ENCODE measurements at regions not wholly inside any gene's neighbourhood (a gene's known extent, or its start where the extent isn't known, plus 50 kb on each side); places are given as distances from the start of the nearest gene placed in this dataset.

DNA sequence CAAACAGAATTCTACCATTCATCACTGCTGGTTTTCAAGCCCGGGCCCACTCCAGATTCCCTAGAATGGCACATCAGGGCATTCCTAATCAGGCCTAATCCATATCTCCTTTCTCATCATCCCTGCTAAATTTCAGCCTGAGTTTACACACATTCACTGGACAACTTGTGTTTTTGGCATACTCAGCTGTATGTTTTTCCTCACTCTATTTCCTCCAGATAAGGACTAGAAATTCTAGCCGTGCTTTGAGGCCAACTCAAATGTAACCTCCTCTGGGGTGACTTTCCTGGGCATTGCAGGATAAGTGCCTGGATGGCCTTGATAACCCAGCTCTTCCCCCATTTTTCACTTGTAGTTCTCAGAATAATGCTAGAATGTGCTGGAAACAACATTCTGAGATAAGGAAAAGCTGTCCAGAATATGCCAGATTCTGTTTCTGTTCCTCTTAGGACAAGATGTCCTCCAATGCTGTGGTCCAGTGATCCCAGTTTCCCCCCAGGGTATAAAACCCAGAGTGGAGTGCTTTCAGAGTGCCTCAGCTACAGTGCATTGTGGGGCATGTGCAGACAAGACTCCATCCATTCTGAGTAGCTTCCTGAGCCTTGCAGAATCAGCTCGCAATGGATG is 66.9 kb upstream of the CLDN10 start (continued):
- TF ChIP-seq U2AF1 (optimal IDR thresholded peaks at IDR 0.05; ENCODE audit: low read depth, low read length) (no peak), RFX5 (IDR thresholded peaks at IDR 0.05; ENCODE audit: low read depth, low read length) (no peak), ZNF740 (CRISPR knock-in tag; IDR thresholded peaks at IDR 0.05) (no peak), ZNF740 (tag; IDR thresholded peaks at IDR 0.05) (no peak), SOX6 (IDR thresholded peaks at IDR 0.05) (peak; percentile 37; the same call in 1 of the 2 replicates), ARID1B (IDR thresholded peaks at IDR 0.05) (peak; percentile 44), FOXM1 (IDR thresholded peaks at IDR 0.05; ENCODE audit: low read depth) (peak; percentile 18; the same call in 1 of the 2 replicates), FOXM1 (CRISPR knock-in tag; IDR thresholded peaks at IDR 0.05; ENCODE audit: low read depth) (no peak), ZBED1 (IDR thresholded peaks at IDR 0.05) (no peak), GATA2 (CRISPR knock-in tag; IDR thresholded peaks at IDR 0.05) (no peak), NR3C1 (CRISPR knock-in tag; IDR thresholded peaks at IDR 0.05) (no peak), RCOR1 (IDR thresholded peaks at IDR 0.05; ENCODE audit: borderline replicate concordance in 1 of 2, low read depth in 2 of 2, low read length in 2 of 2) (peak in 1 of 2 experiments; percentile 74; a peak in 2 of 4 replicates), SRSF7 (optimal IDR thresholded peaks at IDR 0.05; ENCODE audit: low read depth, low read length) (no peak), WHSC1 (IDR thresholded peaks at IDR 0.05; ENCODE audit: low read length) (no peak), MTF1 (CRISPR knock-in tag; IDR thresholded peaks at IDR 0.05; ENCODE audit: borderline replicate concordance) (no peak), ZFP30 (CRISPR knock-in tag; IDR thresholded peaks at IDR 0.05; ENCODE audit: borderline replicate concordance) (no peak), ZNF316 (IDR thresholded peaks at IDR 0.05) (peak; percentile 34; the same call in 1 of the 2 replicates), SMARCC2 (IDR thresholded peaks at IDR 0.05; ENCODE audit: low read depth) (no peak), SIX5 (IDR thresholded peaks at IDR 0.05; ENCODE audit: borderline replicate concordance in 1 of 2, insufficient read depth in 1 of 2, low read depth in 1 of 2, low read length in 2 of 2) (no peak), STAT5A (IDR thresholded peaks at IDR 0.05; ENCODE audit: borderline replicate concordance, low read length) (0 out of 2 replicates have a peak, but pooled peaks have one; percentile 26), MAFF (IDR thresholded peaks at IDR 0.05; ENCODE audit: low read length) (no peak), HDAC2 (IDR thresholded peaks at IDR 0.05) (0 out of 2 replicates have a peak, but pooled peaks have one; percentile 6), ZNF76 (CRISPR knock-in tag; IDR thresholded peaks at IDR 0.05; ENCODE audit: borderline replicate concordance) (no peak), CTBP1 (IDR thresholded peaks at IDR 0.05; ENCODE audit: borderline replicate concordance) (peak; percentile 50; the same call in 1 of the 2 replicates), ZNF431 (CRISPR knock-in tag; IDR thresholded peaks at IDR 0.05) (no peak), ZNF79 (CRISPR knock-in tag; IDR thresholded peaks at IDR 0.05; ENCODE audit: low read depth) (no peak), TEAD4 (IDR thresholded peaks at IDR 0.05; ENCODE audit: low read length) (peak; percentile 61; the same call in 1 of the 2 replicates), TEAD4 (CRISPR knock-in tag; IDR thresholded peaks at IDR 0.05; ENCODE audit: borderline replicate concordance) (no peak), ESRRA (IDR thresholded peaks at IDR 0.05; ENCODE audit: borderline replicate concordance, low read depth) (peak; percentile 84), PRPF4 (IDR thresholded peaks at IDR 0.05; ENCODE audit: insufficient read depth, low read depth, low read length, poor library complexity, severe bottlenecking) (no peak)
- TF ChIP-seq, protein P1, sequence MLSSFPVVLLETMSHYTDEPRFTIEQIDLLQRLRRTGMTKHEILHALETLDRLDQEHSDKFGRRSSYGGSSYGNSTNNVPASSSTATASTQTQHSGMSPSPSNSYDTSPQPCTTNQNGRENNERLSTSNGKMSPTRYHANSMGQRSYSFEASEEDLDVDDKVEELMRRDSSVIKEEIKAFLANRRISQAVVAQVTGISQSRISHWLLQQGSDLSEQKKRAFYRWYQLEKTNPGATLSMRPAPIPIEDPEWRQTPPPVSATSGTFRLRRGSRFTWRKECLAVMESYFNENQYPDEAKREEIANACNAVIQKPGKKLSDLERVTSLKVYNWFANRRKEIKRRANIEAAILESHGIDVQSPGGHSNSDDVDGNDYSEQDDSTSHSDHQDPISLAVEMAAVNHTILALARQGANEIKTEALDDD (IDR thresholded peaks at IDR 0.05), result no peak
